ENCODE measurements at regions not wholly inside any gene's neighbourhood (a gene's known extent, or its start where the extent isn't known, plus 50 kb on each side); places are given as distances from the start of the nearest gene placed in this dataset.

GRCh38 chr9:87359264-87359663 is 138.4 kb upstream of the DAPK1 start:
- ChIA-PET POLR2A (interaction anchor here (1.3 kb wide), 1 partner anchor 17 kb away, joined by 3 read pairs; no protein-coding TSS in a partner anchor), CTCF (interaction anchor here (0.6 to 3.5 kb wide), 3 partner anchors 11 to 188 kb away, joined by 3 to 9 read pairs (median 4); no protein-coding TSS in a partner anchor)
- intact Hi-C loops (cut with micrococcal nuclease), result no loop called here
- Mint-ChIP-seq H3K27ac (ENCODE audit: low read depth, unreplicated experiment) (no peak overlapping the region), H3K4me1 (ENCODE audit: insufficient read depth, unreplicated experiment) (no peaks in the 10 kb centered on the region), H3K4me3 (ENCODE audit: unreplicated experiment) (no peak overlapping the region), H3K9me3 (ENCODE audit: unreplicated experiment) (peaks cover 6% of the 10 kb centered on the region), H3K27me3 (ENCODE audit: insufficient read depth, unreplicated experiment) (no peaks in the 10 kb centered on the region), H3K36me3 (ENCODE audit: insufficient read depth, unreplicated experiment) (no peaks in the 10 kb centered on the region)
- BruUV-seq (replicated peaks), result no TSS peak
- DNase-seq (ENCODE audit: unreplicated experiment), result no peak
- TF ChIP-seq CTCF (IDR thresholded peaks at IDR 0.05; ENCODE audit: unreplicated experiment), result no peak

- Mint-ChIP-seq H3K4me3 (ENCODE audit: unreplicated experiment) (no peak overlapping the region), H3K27ac (ENCODE audit: low read depth, unreplicated experiment) (no peak overlapping the region), H3K36me3 (ENCODE audit: insufficient read depth, unreplicated experiment) (no peaks in the 10 kb centered on the region), H3K4me1 (ENCODE audit: insufficient read depth, unreplicated experiment) (no peaks in the 10 kb centered on the region), H3K27me3 (ENCODE audit: insufficient read depth, unreplicated experiment) (no peaks in the 10 kb centered on the region), H3K9me3 (ENCODE audit: unreplicated experiment) (peaks cover 6% of the 10 kb centered on the region)
- DNase-seq (ENCODE audit: unreplicated experiment), result no peak
- no peak for TF ChIP-seq CTCF (IDR thresholded peaks at IDR 0.05; ENCODE audit: unreplicated experiment)
- POLR2A ChIA-PET, result interaction anchor here (0.5 to 1.4 kb wide), 5 partner anchors 16 to 105 kb away, joined by 3 to 4 read pairs (median 3); no protein-coding TSS in a partner anchor
- intact Hi-C loops (cut with micrococcal nuclease), result no loop called here
- CTCF ChIA-PET, result interaction anchor here (3.5 kb wide), 1 partner anchor 13 kb away, joined by 9 read pairs; no protein-coding TSS in a partner anchor
- no TSS peak for BruUV-seq (replicated peaks)
These were observed 137.6 kb upstream of the DAPK1 start for GRCh38 chr9:87359958-87360601.

- no peak overlapping the region for H3K27ac Mint-ChIP-seq (ENCODE audit: low read depth, unreplicated experiment)
- H3K9me3 Mint-ChIP-seq (ENCODE audit: unreplicated experiment), result no peaks in the 10 kb centered on the region
- ChIA-PET CTCF (interaction anchor here (0.6 kb wide), 1 partner anchor 49 kb away, joined by 8 read pairs; no protein-coding TSS in a partner anchor), POLR2A (no interaction called here)
- intact Hi-C loops (cut with micrococcal nuclease), result no loop called here
- no peaks in the 10 kb centered on the region for H3K27me3 Mint-ChIP-seq (ENCODE audit: insufficient read depth, unreplicated experiment)
- no peak overlapping the region for H3K4me3 Mint-ChIP-seq (ENCODE audit: unreplicated experiment)
- no TSS peak for BruUV-seq (replicated peaks)
- DNase-seq (ENCODE audit: unreplicated experiment), result no peak
- no peak for TF ChIP-seq CTCF (IDR thresholded peaks at IDR 0.05; ENCODE audit: unreplicated experiment)
- peaks cover 16% of the 10 kb centered on the region for H3K4me1 Mint-ChIP-seq (ENCODE audit: insufficient read depth, unreplicated experiment)
- H3K36me3 Mint-ChIP-seq (ENCODE audit: insufficient read depth, unreplicated experiment), result no peaks in the 10 kb centered on the region
These were observed 127.5 kb upstream of the DAPK1 start for GRCh38 chr9:87370049-87370685.

GRCh38 chr9:87371795-87372355 is 125.8 kb upstream of the DAPK1 start:
- DNase-seq (ENCODE audit: unreplicated experiment), result no peak
- no TSS peak for BruUV-seq (replicated peaks)
- Mint-ChIP-seq H3K36me3 (ENCODE audit: insufficient read depth, unreplicated experiment) (no peaks in the 10 kb centered on the region), H3K4me3 (ENCODE audit: unreplicated experiment) (no peak overlapping the region), H3K9me3 (ENCODE audit: unreplicated experiment) (no peaks in the 10 kb centered on the region), H3K27ac (ENCODE audit: low read depth, unreplicated experiment) (no peak overlapping the region), H3K27me3 (ENCODE audit: insufficient read depth, unreplicated experiment) (no peaks in the 10 kb centered on the region), H3K4me1 (ENCODE audit: insufficient read depth, unreplicated experiment) (peaks cover 33% of the 10 kb centered on the region)
- intact Hi-C loops (cut with micrococcal nuclease), result no loop called here
- CTCF ChIA-PET, result interaction anchor here (0.6 to 5.9 kb wide), 3 partner anchors 27 to 958 kb away, joined by 3 to 36 read pairs (median 4); no protein-coding TSS in a partner anchor
- no peak for TF ChIP-seq CTCF (IDR thresholded peaks at IDR 0.05; ENCODE audit: unreplicated experiment)
- POLR2A ChIA-PET, result interaction anchor here (0.8 to 7.3 kb wide), 4 partner anchors 11 to 29 kb away, joined by 3 to 79 read pairs (median 16); no protein-coding TSS in a partner anchor
